H9 (cell line): ENCODE measurements at regions not wholly inside any gene's neighbourhood (a gene's known extent, or its start where the extent isn't known, plus 50 kb on each side); places are given as distances from the start of the nearest gene placed in this dataset.

Source experiments
- DNase-seq: peaks from one replicate; pipeline ENCODE4 v3.0.0-alpha.2; 2017
- H2AFZ ChIP-seq: one replicate; pipeline ENCODE4 v1.6.1; 2013; ENCODE audit warnings: mild to moderate bottlenecking, low read length, control low read depth, moderate library complexity
- H2AK5ac ChIP-seq: 2 replicates; pipeline ENCODE4 v1.6.1; 2013; ENCODE audit warnings: low read length, control low read depth, mixed read lengths; ENCODE audit not compliant: insufficient read length
- H2BK120ac ChIP-seq: one replicate; pipeline ENCODE4 v1.6.1; 2013; ENCODE audit warnings: low read depth, mild to moderate bottlenecking, low read length, control low read depth, inconsistent platforms; ENCODE audit not compliant: poor library complexity, severe bottlenecking
- H2BK12ac ChIP-seq: 2 replicates; pipeline ENCODE4 v1.6.1; 2013; ENCODE audit warnings: low read length, control low read depth, mixed read lengths, low read depth; ENCODE audit not compliant: insufficient read length
- H2BK15ac ChIP-seq: 2 replicates; pipeline ENCODE4 v1.6.1; 2013; ENCODE audit warnings: low read depth, low read length, control low read depth
- H2BK20ac ChIP-seq: one replicate; pipeline ENCODE4 v1.6.1; 2013; ENCODE audit warnings: low read depth, mild to moderate bottlenecking, low read length, control low read depth, inconsistent platforms; ENCODE audit not compliant: poor library complexity, severe bottlenecking
- H2BK5ac ChIP-seq: 2 replicates; pipeline ENCODE4 v1.6.1; 2013; ENCODE audit warnings: low read length, control low read depth, mixed read lengths; ENCODE audit not compliant: insufficient read length
- H3K14ac ChIP-seq: 2 replicates; pipeline ENCODE4 v1.6.1; 2013; ENCODE audit warnings: low read length, control low read depth; ENCODE audit not compliant: insufficient read depth
- H3K18ac ChIP-seq: 2 replicates; pipeline ENCODE4 v1.6.1; 2013; ENCODE audit warnings: low read depth, mild to moderate bottlenecking, mixed read lengths, low read length, control low read depth; ENCODE audit not compliant: insufficient read length
- H3K23ac ChIP-seq: 2 replicates; pipeline ENCODE4 v1.6.1; 2013; ENCODE audit warnings: low read length, control low read depth, mixed read lengths, low read depth; ENCODE audit not compliant: insufficient read length
- H3K23me2 ChIP-seq: 2 replicates; pipeline ENCODE4 v1.6.1; 2013; ENCODE audit warnings: low read depth, mild to moderate bottlenecking, mixed read lengths, low read length, control low read depth; ENCODE audit not compliant: insufficient read length, poor library complexity, severe bottlenecking
- H3K27ac ChIP-seq: 2 replicates; pipeline ENCODE4 v1.5.1; 2013; ENCODE audit warnings: low read length, control low read depth, mixed read lengths, low read depth; ENCODE audit not compliant: insufficient read length
- H3K27me3 ChIP-seq: 2 replicates; pipeline ENCODE4 v1.6.1; 2013; ENCODE audit warnings: low read length, control low read depth, inconsistent platforms; ENCODE audit not compliant: insufficient read depth
- H3K4ac ChIP-seq: 2 replicates; pipeline ENCODE4 v1.6.1; 2013; ENCODE audit warnings: low read depth, mild to moderate bottlenecking, control low read depth, inconsistent platforms, low read length, moderate library complexity
- H3K4me1 ChIP-seq: 2 replicates; pipeline ENCODE4 v1.6.1; 2013; ENCODE audit warnings: low read length, control low read depth, inconsistent platforms; ENCODE audit not compliant: insufficient read depth
- H3K4me2 ChIP-seq: 2 replicates; pipeline ENCODE4 v1.6.1; 2013; ENCODE audit warnings: low read length, control low read depth, mixed read lengths; ENCODE audit not compliant: insufficient read length, insufficient read depth
- H3K56ac ChIP-seq: 2 replicates; pipeline ENCODE4 v1.6.1; 2013; ENCODE audit warnings: low read depth, mild to moderate bottlenecking, mixed read lengths, low read length, control low read depth; ENCODE audit not compliant: insufficient read length
- H3K79me1 ChIP-seq: 2 replicates; pipeline ENCODE4 v1.6.1; 2013; ENCODE audit warnings: low read depth, mild to moderate bottlenecking, moderate library complexity, low read length, control low read depth, inconsistent platforms; ENCODE audit not compliant: insufficient read depth, poor library complexity, severe bottlenecking
- H3K79me2 ChIP-seq: 2 replicates; pipeline ENCODE4 v1.6.1; 2013; ENCODE audit warnings: low read length, control low read depth, inconsistent platforms; ENCODE audit not compliant: insufficient read depth
- H3K9ac ChIP-seq: 2 replicates; pipeline ENCODE4 v1.6.1; 2013; ENCODE audit warnings: low read length, control low read depth, mixed read lengths; ENCODE audit not compliant: insufficient read length; ENCODE audit errors: extremely low read depth
- H3K9me3 ChIP-seq: one replicate; pipeline ENCODE4 v1.6.1; 2013; ENCODE audit warnings: low read depth, low read length, inconsistent platforms; ENCODE audit not compliant: control insufficient read depth
- H3T11ph ChIP-seq: one replicate; pipeline ENCODE4 v1.6.1; 2013; ENCODE audit warnings: mild to moderate bottlenecking, low read length, control low read depth, inconsistent platforms
- H4K20me1 ChIP-seq: one replicate; pipeline ENCODE4 v1.6.1; 2013; ENCODE audit not compliant: control insufficient read depth, insufficient read length, insufficient read depth
- H4K5ac ChIP-seq: 2 replicates; pipeline ENCODE4 v1.6.1; 2013; ENCODE audit warnings: low read depth, mild to moderate bottlenecking, mixed read lengths, low read length, control low read depth; ENCODE audit not compliant: insufficient read length
- H4K8ac ChIP-seq: replicated peaks from 2 replicates; pipeline ENCODE4 v1.6.1; 2013; ENCODE audit warnings: low read length, control low read depth, mixed read lengths, low read depth; ENCODE audit not compliant: insufficient read length
- H4K91ac ChIP-seq: 2 replicates; pipeline ENCODE4 v1.6.1; 2013; ENCODE audit warnings: low read depth, mild to moderate bottlenecking, moderate library complexity, mixed read lengths, low read length, control low read depth; ENCODE audit not compliant: insufficient read length
- H3K27ac Mint-ChIP-seq, 3 experiments: 2 replicates in 2 of 3; 3 replicates in 1 of 3; pipeline ENCODE4 v1.8.0; 2020 to 2021; ENCODE audit warnings: mixed read lengths in 3 of 3, mild to moderate bottlenecking in 1 of 3, moderate library complexity in 1 of 3
- H3K27me3 Mint-ChIP-seq: 2 replicates; pipeline ENCODE4 v1.8.0; 2021; ENCODE audit warnings: low read depth, mild to moderate bottlenecking, moderate library complexity, mixed read lengths
- H3K36me3 Mint-ChIP-seq, 3 experiments: 2 replicates in 2 of 3; 3 replicates in 1 of 3; pipeline ENCODE4 v1.8.0; 2020 to 2021; ENCODE audit warnings: low read depth in 3 of 3, mixed read lengths in 3 of 3; ENCODE audit not compliant: insufficient read depth in 1 of 3
- H3K4me1 Mint-ChIP-seq, 2 experiments: 2 replicates each; pipeline ENCODE4 v1.8.0; 2020; ENCODE audit warnings: mixed read lengths in 2 of 2
- H3K4me3 Mint-ChIP-seq, 2 experiments: 2 replicates in 1 of 2; 3 replicates in 1 of 2; pipeline ENCODE4 v1.8.0; 2020 to 2021; ENCODE audit warnings: mild to moderate bottlenecking in 2 of 2, mixed read lengths in 2 of 2, moderate library complexity in 1 of 2
- H3K9me3 Mint-ChIP-seq, 2 experiments: 2 replicates in 1 of 2; 3 replicates in 1 of 2; pipeline ENCODE4 v1.8.0; 2020; ENCODE audit warnings: mild to moderate bottlenecking in 2 of 2, mixed read lengths in 2 of 2, moderate library complexity in 1 of 2
- CTCF ChIP-seq: fragments of 200-600 bp; sonication (generic); conservative IDR thresholded peaks from 3 replicates; pipeline ENCODE4 v1.8.0; 2021; ENCODE audit warnings: antibody characterized with exemption, mild to moderate bottlenecking
- WGBS: extraction: QIAGEN DNeasy Blood & Tissue Kit; methylation state at CpG from one replicate; pipeline ENCODE4 v1.1.7; 2013; ENCODE audit warnings: missing lambda C conversion rate, low lambda C conversion rate, mixed read lengths; ENCODE audit not compliant: insufficient read length; ENCODE audit errors: extremely low coverage; 5-methylcytosine and 5-hydroxymethylcytosine counted together

GRCh38 chr3:55405436-55405835 is 81.7 kb downstream of the WNT5A start:
- Histone ChIP-seq H3K27ac (no peak overlapping the region), H3K79me1 (no peaks in the 10 kb centered on the region), H3K23ac (no peak overlapping the region), H3K14ac (no peak overlapping the region), H3K79me2 (no peaks in the 10 kb centered on the region), H3K4me1 (no peaks in the 10 kb centered on the region), H2AK5ac (no peak overlapping the region), H3K18ac (no peak overlapping the region), H3K9me3 (no peaks in the 10 kb centered on the region), H2BK12ac (no peak overlapping the region), H2BK120ac (no peak overlapping the region), H2BK15ac (no peak overlapping the region), H3K23me2 (no peaks in the 10 kb centered on the region), H2BK20ac (no peak overlapping the region), H2BK5ac (no peak overlapping the region), H3T11ph (no peak overlapping the region), H2AFZ (no peak overlapping the region), H3K9ac (no peak overlapping the region), H4K8ac (no peak overlapping the region), H4K20me1 (no peaks in the 10 kb centered on the region), H3K4me2 (no peak overlapping the region), H3K56ac (no peak overlapping the region), H3K27me3 (no peaks in the 10 kb centered on the region), H4K5ac (no peak overlapping the region), H4K91ac (no peak overlapping the region), H3K4ac (no peak overlapping the region)
- Mint-ChIP-seq H3K9me3 (no peaks in the 10 kb centered on the region), H3K27me3 (no peaks in the 10 kb centered on the region; the same call in 1 of the 2 replicates), H3K4me1 (peaks cover 3 to 4% of the 10 kb centered on the region in 2 experiments; a peak in 2 of 4 replicates), H3K4me3 (no peak overlapping the region), H3K36me3 (no peaks in the 10 kb centered on the region), H3K27ac (no peak overlapping the region)
- WGBS = no CpG with 5 or more reads among the region's 8 CpGs
- DNase-seq = peak; percentile 86
- peak; percentile 85 for TF ChIP-seq CTCF
